GM21825 (cell line): ENCODE measurements at regions not wholly inside any gene's neighbourhood (a gene's known extent, or its start where the extent isn't known, plus 50 kb on each side); places are given as distances from the start of the nearest gene placed in this dataset.
A peak's percentile ranks its signal among the peaks of the same experiment; 100 is the strongest.
"Not testable (repeated sequence)": the region's sequence is repeated elsewhere in the genome, so short reads cannot be mapped to it uniquely, and the experiment has no call there.

Experiments used
- ATAC-seq: cut with Tn5 transposase; IDR thresholded peaks from one replicate; pipeline ENCODE4 v1.9.1; 2021; ENCODE audit warnings: mild to moderate bottlenecking, moderate library complexity; ENCODE audit not compliant: unreplicated experiment

- ATAC-seq: not testable (repeated sequence)
Measured at GRCh38 chr16:21422824-21423223, 144.7 kb upstream of the CRYM start.

- not testable (repeated sequence) for ATAC-seq
Measured at GRCh38 chr16:21404699-21405098, 126.6 kb upstream of the CRYM start.

GRCh38 chr16:21397866-21398265, 119.8 kb upstream of the CRYM start:
- not testable (repeated sequence) for ATAC-seq

DNA sequence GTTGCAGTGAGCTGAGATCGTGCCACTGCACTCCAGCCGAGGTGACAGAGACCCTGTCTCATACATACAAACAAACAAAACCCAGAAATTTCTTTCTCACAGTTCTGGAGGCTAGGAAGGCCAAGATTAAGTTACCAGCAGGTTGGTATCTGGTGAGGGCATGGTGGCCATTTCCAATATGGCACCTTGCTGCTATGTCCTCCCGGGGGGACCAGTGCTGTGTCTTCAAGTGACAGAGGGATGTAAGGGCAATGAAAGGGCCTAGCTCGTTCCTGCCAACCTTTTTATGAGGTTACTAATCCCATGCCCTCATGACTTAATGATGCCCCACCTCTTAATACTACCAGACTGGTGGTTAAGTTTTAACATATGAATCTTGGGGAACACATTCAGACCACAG, 118.5 kb upstream of the CRYM start:
- ATAC-seq: not testable (repeated sequence)

DNA sequence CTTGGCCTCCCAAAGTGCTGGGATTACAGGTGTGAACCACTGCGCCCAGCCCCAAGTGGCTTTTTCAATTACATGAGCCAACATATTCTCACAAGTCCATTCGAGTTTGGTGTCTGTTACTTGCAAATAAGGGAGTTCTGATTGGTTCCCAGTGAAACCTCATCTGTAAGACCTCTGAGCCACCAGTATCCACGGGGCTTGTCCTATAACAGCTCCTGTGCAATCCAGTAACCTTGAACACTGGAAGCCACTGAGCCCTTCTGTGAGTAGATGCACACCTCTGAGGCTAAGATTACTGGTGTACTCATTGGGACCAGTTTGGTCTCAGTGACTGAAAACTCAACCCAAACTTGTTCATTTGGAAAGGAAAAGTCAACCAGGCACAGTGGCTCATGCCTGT, 112.5 kb upstream of the CRYM start:
- ATAC-seq: not testable (repeated sequence)

DNA sequence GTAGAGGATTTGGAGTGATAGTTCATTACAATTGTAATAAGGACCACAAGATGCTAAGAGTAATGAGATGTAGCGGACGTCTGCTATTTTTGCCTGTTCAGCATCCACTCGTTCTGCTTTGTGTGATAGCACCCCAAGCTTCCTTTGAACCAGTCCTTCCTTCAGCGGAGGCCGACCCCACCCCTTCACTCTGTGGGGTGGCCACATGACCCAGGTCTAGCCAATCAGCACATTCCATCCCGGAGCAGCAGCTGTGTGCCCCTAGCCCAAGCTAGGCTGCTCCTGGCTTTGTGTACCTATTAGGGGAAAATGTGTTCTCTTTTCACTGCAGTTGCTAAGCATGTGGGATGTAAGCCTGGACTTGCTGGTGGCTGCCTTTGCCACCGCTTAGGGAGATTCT, 111.8 kb upstream of the CRYM start:
- ATAC-seq: not testable (repeated sequence)

- ATAC-seq: not testable (repeated sequence)
Measured at GRCh38 chr16:21387757-21388156, 109.7 kb upstream of the CRYM start.

DNA sequence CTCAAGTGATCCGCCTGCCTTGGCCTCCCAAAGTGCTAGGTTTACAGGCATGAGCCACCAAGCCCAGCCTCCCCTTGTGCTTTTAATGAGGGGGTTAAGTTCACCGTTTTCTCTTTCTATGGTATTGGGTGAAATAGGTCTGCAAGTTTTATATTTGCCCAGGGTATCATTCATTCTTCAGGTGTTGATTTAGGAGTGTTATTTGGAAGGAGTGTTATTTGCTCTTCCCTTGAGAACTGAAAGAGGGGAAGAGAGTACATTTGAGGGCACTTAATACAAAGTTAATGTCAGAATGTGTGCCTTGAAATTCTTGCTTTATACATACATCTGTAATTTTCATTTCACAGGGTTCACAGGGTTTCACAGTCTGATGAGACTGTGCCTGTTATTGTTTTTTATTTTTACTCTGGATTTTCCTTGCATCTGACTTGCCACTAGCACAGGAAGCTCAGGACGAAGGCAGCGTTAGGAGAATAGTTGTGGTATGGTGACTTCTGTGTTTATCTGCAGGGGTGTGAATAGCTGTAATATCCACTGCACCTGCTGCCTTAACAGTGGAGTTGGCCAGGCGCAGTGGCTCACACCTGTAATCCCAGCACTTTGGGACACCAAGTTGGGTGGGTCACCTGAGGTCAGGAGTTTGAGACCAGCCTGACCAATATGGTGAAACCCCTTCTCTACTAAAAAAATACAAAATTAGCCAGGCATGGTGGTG, 108.3 kb upstream of the CRYM start:
- ATAC-seq: not testable (repeated sequence)

- not testable (repeated sequence) for ATAC-seq
Measured at GRCh38 chr16:21383682-21384081, 105.6 kb upstream of the CRYM start.

DNA sequence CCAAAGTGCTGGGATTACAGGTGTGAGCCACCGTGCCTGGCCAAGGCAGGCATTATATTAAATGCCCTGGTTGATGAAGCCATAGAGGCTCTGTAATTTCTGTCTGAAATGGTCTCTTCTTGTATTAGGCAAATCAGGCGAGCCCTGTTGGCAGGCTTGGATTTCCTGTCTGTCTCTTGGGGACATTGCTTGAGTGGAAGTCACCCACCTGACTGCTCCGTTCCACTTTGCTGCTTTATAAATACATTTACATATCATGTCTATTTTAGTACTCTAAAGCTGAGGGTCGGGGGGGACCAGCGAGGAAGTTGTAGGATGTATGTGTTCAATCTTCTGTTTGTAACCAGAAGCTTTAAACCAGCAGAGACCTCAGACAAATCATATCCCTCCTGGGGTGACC, 101.6 kb upstream of the CRYM start:
- ATAC-seq: peak; percentile 58

DNA sequence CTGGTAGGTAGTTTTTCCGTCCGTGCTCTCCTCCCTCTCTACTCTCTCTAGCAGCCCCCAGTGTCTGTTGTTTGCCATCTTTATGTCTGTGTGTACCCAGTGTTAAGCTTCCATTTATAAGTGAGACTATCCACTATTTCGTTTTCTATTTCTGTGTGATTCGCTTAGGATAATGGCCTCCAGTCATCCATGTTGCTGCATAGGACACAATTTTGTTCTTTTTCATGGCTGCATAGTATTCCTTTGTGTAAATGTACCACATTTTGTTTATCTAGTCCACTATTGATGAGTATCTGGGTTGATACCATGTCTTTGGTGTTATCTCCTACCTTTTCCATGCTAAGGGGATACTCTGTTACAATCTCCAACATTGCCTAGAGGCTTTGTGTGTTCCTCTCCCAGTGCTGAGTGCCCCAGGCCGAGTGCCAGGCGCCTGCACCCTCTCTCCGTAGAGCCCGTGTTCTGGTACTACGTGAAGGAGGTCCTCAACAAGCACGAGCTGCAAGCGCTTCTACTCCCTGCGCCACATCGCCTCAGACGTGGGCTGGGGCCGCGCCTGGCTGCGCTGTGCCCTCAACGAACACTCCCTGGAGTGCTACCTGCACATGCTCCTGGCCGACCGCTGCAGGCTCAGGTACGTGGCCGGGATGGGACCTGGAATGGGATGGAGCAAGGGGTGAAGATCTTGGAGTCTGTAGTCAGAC, 98.3 kb upstream of the CRYM start:
- ATAC-seq: not testable (repeated sequence)

GRCh38 chr16:21375334-21375733, 97.2 kb upstream of the CRYM start:
- ATAC-seq: not testable (repeated sequence)

GRCh38 chr16:21373454-21373853, 95.4 kb upstream of the CRYM start:
- ATAC-seq: not testable (repeated sequence)

DNA sequence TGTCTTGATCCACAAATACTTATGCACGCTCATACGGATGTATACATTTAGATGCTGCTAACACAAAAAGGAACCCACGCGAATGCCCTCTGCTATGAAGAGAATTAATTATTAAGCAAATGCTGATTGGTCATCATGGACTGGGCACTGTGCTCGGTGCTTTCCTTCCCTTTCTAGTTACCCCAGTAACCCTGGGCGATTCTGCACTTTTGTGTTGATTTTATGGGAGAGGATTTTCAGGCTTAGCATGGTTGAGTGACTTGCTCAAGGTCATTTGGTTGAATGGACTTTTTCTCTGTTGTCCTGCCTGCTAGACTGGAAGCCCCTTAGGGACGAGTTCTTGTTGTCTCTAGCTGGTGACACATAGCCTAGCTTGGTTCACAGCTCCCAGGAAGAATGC, 94.8 kb upstream of the CRYM start:
- not testable (repeated sequence) for ATAC-seq

DNA sequence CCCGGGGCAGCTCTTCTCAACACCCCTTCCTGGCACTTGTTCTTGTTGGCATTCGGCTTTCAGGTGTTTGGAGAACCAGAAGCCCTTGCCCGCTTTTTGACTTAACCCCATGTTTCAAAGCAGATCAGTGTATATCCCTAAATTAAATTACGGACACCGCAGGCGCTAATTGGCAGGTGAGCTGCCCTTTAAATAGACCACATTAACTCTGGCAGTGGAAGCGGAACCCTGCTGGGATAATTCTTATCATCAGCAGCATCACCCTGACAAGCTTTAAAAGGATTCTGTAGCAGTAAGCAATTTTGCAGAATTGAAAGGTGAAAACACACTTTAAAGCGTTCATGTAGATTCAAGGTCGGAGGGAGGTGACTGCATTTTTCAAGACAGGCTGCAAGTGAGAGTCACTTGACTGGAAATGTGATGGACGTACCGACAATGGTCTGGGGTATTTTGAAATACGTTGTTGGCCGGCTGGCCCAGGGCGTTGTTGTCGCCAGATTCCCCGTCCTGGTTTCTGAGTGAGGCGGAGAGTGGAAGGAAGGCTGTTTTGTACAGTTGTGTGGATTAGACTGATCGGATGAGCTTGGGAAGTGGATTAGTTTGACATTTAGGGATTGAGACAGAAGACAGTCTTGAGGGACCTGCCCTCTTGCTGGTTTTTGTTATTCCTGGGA, 94.2 kb upstream of the CRYM start:
- ATAC-seq: not testable (repeated sequence)

DNA sequence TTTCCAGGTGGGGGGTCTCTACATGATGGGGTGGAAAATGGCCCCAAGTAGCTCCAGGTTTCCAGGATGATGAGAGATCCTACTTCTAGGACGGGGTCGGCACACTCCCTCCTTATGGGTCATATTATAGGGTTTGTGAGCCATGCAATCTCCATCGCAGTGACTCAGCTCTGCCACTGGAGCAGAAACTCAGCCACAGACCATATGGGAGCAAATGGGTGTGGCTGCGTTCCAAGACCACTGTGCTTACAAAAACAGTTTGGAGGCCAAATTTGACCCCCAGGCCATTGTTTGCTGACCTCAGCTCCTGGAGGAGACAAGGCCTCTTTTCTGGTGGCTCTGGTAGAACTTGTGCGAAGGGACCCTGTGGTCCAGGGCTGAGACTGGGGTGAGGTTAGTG, 92.7 kb upstream of the CRYM start:
- ATAC-seq: not testable (repeated sequence)

DNA sequence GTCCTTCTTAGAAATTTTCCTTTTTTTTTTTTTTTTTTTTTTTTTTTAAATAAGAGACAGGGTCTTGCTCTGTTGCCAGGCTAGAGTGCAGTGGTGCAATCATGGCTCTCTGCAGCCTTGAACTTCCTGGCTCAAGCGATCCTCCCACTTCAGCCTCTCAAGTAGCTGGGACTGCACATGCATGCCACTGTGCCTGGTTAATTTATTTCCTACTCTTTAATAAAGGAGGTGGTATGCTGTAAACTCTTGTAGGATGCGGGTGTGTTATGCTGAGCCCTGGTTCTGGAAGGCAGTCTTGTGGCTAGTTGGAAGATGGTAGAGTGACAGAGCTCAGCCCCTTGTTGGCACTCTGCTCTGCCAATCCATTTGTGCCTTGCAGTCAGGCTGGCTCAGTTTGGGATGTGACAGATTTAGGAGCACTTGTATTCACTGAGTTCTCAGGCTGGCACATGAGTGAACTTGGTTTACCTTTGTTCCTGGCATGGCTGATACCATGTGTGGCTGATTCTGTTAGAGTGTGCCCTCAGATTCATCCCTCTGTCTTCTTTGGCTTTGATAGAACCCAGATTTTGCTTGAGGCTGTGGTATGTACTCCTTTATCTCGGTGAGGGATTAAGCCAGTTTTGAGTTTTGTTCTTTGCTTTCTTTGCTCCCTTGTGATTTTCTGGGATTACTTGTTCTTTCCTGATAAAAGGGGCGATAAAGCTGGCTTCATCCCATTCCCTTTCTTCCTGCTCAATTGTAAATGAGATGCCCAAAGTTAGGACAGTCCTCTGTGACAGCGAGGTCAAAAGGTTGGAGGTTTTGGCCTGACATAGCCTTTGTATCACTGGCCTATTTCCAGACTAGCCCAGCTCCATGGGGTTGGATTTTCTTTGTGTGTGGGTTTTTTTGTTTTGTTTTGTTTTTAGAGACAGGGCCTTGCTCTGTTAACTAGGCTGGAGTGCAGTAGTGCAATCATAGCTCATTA, 91.2 kb upstream of the CRYM start:
- not testable (repeated sequence) for ATAC-seq

DNA sequence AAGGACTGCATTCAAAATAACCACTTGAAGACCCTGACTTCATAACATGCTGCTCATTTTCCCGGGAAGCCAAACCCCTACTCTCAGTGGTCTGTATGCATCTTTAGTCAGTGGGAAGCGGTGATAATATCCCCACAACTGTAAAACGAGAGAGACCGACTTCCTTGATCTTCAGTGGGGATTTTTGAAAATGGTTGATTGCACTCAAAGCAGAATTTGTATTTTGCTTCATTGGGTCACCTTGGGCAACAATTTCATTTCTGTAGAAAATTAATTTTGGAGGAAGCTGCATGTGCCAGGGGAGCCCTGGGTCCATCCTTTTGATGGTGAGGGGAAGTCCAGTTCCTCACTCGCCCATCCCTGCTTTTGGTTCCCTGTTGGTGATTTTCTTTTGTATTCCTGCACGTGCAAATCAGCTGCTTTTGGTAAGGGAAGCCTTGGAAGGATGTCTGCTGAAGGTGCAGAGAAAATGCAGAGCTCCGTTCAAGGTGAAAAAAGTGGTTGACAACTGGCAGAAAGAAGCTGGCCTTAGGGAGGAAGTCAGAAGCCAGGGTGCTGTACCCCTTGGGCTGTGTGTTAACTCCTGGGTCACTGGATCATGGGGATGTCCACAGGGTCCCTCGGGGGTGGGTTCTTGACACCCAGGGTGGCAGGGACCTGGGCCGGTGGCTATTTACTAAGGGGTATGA, 89.8 kb upstream of the CRYM start:
- ATAC-seq: not testable (repeated sequence)

- ATAC-seq: not testable (repeated sequence)
Measured at GRCh38 chr16:21366998-21367397, 88.9 kb upstream of the CRYM start.

GRCh38 chr16:21365541-21365940, 87.5 kb upstream of the CRYM start:
- ATAC-seq: peak; percentile 36
